IPS-18a (cell line): ENCODE measurements at regions not wholly inside any gene's neighbourhood (a gene's known extent, or its start where the extent isn't known, plus 50 kb on each side); places are given as distances from the start of the nearest gene placed in this dataset.

Experiments
- H3K27ac ChIP-seq: one replicate; pipeline ENCODE4 v1.5.1; 2013; ENCODE audit warnings: low read length
- H3K27me3 ChIP-seq: one replicate; pipeline ENCODE4 v1.6.1; 2013; ENCODE audit warnings: mild to moderate bottlenecking, low read length; ENCODE audit not compliant: control insufficient read depth, insufficient read depth
- H3K36me3 ChIP-seq: one replicate; pipeline ENCODE4 v1.6.1; 2013; ENCODE audit warnings: low read depth, low read length; ENCODE audit not compliant: control insufficient read depth
- H3K4me1 ChIP-seq: one replicate; pipeline ENCODE4 v1.6.1; 2013; ENCODE audit warnings: low read depth, low read length; ENCODE audit not compliant: control insufficient read depth
- H3K4me3 ChIP-seq: one replicate; pipeline ENCODE4 v1.5.1; 2013; ENCODE audit warnings: low read length
- H3K9ac ChIP-seq: one replicate; pipeline ENCODE4 v1.6.1; 2013; ENCODE audit warnings: mild to moderate bottlenecking, low read length, moderate library complexity
- H3K9me3 ChIP-seq: one replicate; pipeline ENCODE4 v1.6.1; 2013; ENCODE audit warnings: low read depth, low read length; ENCODE audit not compliant: control insufficient read depth

- H3K36me3 ChIP-seq = no peaks in the 10 kb centered on the region
Measured at GRCh38 chr13:83730674-83731073, 151.6 kb downstream of the SLITRK1 start.

GRCh38 chr13:83722443-83722842 lies 159.8 kb downstream of the SLITRK1 start:
- H3K27ac ChIP-seq = no peak overlapping the region
- H3K27me3 ChIP-seq = no peaks in the 10 kb centered on the region
- no peaks in the 10 kb centered on the region for H3K9me3 ChIP-seq
- peaks cover 13% of the 10 kb centered on the region for H3K4me1 ChIP-seq
- no peak overlapping the region for H3K4me3 ChIP-seq
- H3K36me3 ChIP-seq = no peaks in the 10 kb centered on the region
- no peak overlapping the region for H3K9ac ChIP-seq

More at GRCh38 chr13:83730674-83731073, 151.6 kb downstream of the SLITRK1 start:
- Histone ChIP-seq H3K27ac (no peak overlapping the region), H3K27me3 (no peaks in the 10 kb centered on the region), H3K9ac (no peak overlapping the region), H3K4me1 (peaks cover 16% of the 10 kb centered on the region), H3K4me3 (no peak overlapping the region), H3K9me3 (no peaks in the 10 kb centered on the region)

GRCh38 chr13:83716121-83716520 lies 166.2 kb downstream of the SLITRK1 start:
- H3K36me3 ChIP-seq = no peaks in the 10 kb centered on the region

GRCh38 chr13:83714236-83714635 lies 168.0 kb downstream of the SLITRK1 start:
- peaks cover 3% of the 10 kb centered on the region for H3K4me1 ChIP-seq

More at GRCh38 chr13:83716121-83716520, 166.2 kb downstream of the SLITRK1 start:
- Histone ChIP-seq H3K27me3 (no peaks in the 10 kb centered on the region), H3K4me1 (peaks cover 3% of the 10 kb centered on the region), H3K27ac (no peak overlapping the region), H3K9ac (no peak overlapping the region), H3K9me3 (no peaks in the 10 kb centered on the region), H3K4me3 (no peak overlapping the region)

GRCh38 chr13:83710133-83710515 lies 172.2 kb downstream of the SLITRK1 start:
- Histone ChIP-seq H3K27me3 (no peaks in the 10 kb centered on the region), H3K36me3 (no peaks in the 10 kb centered on the region), H3K4me1 (peaks cover 3% of the 10 kb centered on the region), H3K9me3 (no peaks in the 10 kb centered on the region), H3K4me3 (no peak overlapping the region), H3K9ac (no peak overlapping the region), H3K27ac (no peak overlapping the region)

More at GRCh38 chr13:83714236-83714635, 168.0 kb downstream of the SLITRK1 start:
- no peak overlapping the region for H3K4me3 ChIP-seq
- no peaks in the 10 kb centered on the region for H3K27me3 ChIP-seq
- no peak overlapping the region for H3K9ac ChIP-seq
- H3K27ac ChIP-seq = no peak overlapping the region
- H3K9me3 ChIP-seq = no peaks in the 10 kb centered on the region
- H3K36me3 ChIP-seq = no peaks in the 10 kb centered on the region

GRCh38 chr13:83709426-83710132 lies 172.7 kb downstream of the SLITRK1 start:
- Histone ChIP-seq H3K9ac (no peak overlapping the region), H3K27ac (no peak overlapping the region), H3K4me3 (no peak overlapping the region), H3K27me3 (no peaks in the 10 kb centered on the region), H3K4me1 (peaks cover 3% of the 10 kb centered on the region), H3K9me3 (no peaks in the 10 kb centered on the region), H3K36me3 (no peaks in the 10 kb centered on the region)

GRCh38 chr13:83702021-83702420 lies 180.3 kb downstream of the SLITRK1 start:
- no peak overlapping the region for H3K27ac ChIP-seq
- H3K9me3 ChIP-seq = no peaks in the 10 kb centered on the region
- H3K36me3 ChIP-seq = no peaks in the 10 kb centered on the region
- H3K4me3 ChIP-seq = no peak overlapping the region
- H3K4me1 ChIP-seq = no peaks in the 10 kb centered on the region
- no peaks in the 10 kb centered on the region for H3K27me3 ChIP-seq
- no peak overlapping the region for H3K9ac ChIP-seq

GRCh38 chr13:83692800-83693199 lies 189.5 kb downstream of the SLITRK1 start:
- H3K4me3 ChIP-seq = no peak overlapping the region
- H3K36me3 ChIP-seq = no peaks in the 10 kb centered on the region
- H3K9ac ChIP-seq = no peak overlapping the region
- peaks cover 7% of the 10 kb centered on the region for H3K4me1 ChIP-seq
- H3K27me3 ChIP-seq = no peaks in the 10 kb centered on the region
- no peaks in the 10 kb centered on the region for H3K9me3 ChIP-seq
- no peak overlapping the region for H3K27ac ChIP-seq

GRCh38 chr13:83691966-83692365 lies 190.3 kb downstream of the SLITRK1 start:
- no peak overlapping the region for H3K9ac ChIP-seq
- no peaks in the 10 kb centered on the region for H3K36me3 ChIP-seq
- H3K27me3 ChIP-seq = no peaks in the 10 kb centered on the region
- peaks cover 7% of the 10 kb centered on the region for H3K4me1 ChIP-seq
- no peak overlapping the region for H3K4me3 ChIP-seq
- no peaks in the 10 kb centered on the region for H3K9me3 ChIP-seq
- no peak overlapping the region for H3K27ac ChIP-seq

- Histone ChIP-seq H3K27me3 (no peaks in the 10 kb centered on the region), H3K9me3 (no peaks in the 10 kb centered on the region), H3K9ac (no peak overlapping the region), H3K4me1 (peaks cover 6% of the 10 kb centered on the region), H3K4me3 (no peak overlapping the region), H3K27ac (no peak overlapping the region), H3K36me3 (no peaks in the 10 kb centered on the region)
Measured at GRCh38 chr13:83681547-83681946, 200.7 kb downstream of the SLITRK1 start.

- no peak overlapping the region for H3K4me3 ChIP-seq
- H3K9ac ChIP-seq = no peak overlapping the region
- no peaks in the 10 kb centered on the region for H3K9me3 ChIP-seq
- no peaks in the 10 kb centered on the region for H3K36me3 ChIP-seq
- peaks cover 6% of the 10 kb centered on the region for H3K4me1 ChIP-seq
- H3K27ac ChIP-seq = no peak overlapping the region
- H3K27me3 ChIP-seq = no peaks in the 10 kb centered on the region
Measured at GRCh38 chr13:83677985-83678384, 204.3 kb downstream of the SLITRK1 start.

GRCh38 chr13:83672612-83673011 lies 209.7 kb downstream of the SLITRK1 start:
- Histone ChIP-seq H3K9ac (no peak overlapping the region), H3K4me3 (no peak overlapping the region), H3K4me1 (no peaks in the 10 kb centered on the region), H3K36me3 (no peaks in the 10 kb centered on the region), H3K27ac (no peak overlapping the region), H3K9me3 (no peaks in the 10 kb centered on the region), H3K27me3 (no peaks in the 10 kb centered on the region)
